Breast epithelium (tissue), 3 donors: ENCODE measurements at regions not wholly inside any gene's neighbourhood (a gene's known extent, or its start where the extent isn't known, plus 50 kb on each side); places are given as distances from the start of the nearest gene placed in this dataset.

Experiments
- POLR2A ChIP-seq: fragments of 450-650 bp; IDR thresholded peaks from one replicate; pipeline ENCODE4 v1.6.1; 2016; ENCODE audit warnings: antibody characterized with exemption, mild to moderate bottlenecking, moderate library complexity
- POLR2AphosphoS5 ChIP-seq, 3 donors: sonication (generic); formaldehyde crosslinking; IDR thresholded peaks; one replicate each; pipeline ENCODE4 v1.6.1; 2017; ENCODE audit warnings: antibody characterized with exemption in 3 of 3
- TF ChIP-seq, protein P1 (sequence below), 3 donors: fragments of 450-650 bp; IDR thresholded peaks; one replicate each; pipeline ENCODE4 v1.5.1; 2016 to 2017; ENCODE audit warnings: antibody characterized with exemption in 3 of 3, mild to moderate bottlenecking in 3 of 3, moderate library complexity in 3 of 3

- TF ChIP-seq, protein P1, sequence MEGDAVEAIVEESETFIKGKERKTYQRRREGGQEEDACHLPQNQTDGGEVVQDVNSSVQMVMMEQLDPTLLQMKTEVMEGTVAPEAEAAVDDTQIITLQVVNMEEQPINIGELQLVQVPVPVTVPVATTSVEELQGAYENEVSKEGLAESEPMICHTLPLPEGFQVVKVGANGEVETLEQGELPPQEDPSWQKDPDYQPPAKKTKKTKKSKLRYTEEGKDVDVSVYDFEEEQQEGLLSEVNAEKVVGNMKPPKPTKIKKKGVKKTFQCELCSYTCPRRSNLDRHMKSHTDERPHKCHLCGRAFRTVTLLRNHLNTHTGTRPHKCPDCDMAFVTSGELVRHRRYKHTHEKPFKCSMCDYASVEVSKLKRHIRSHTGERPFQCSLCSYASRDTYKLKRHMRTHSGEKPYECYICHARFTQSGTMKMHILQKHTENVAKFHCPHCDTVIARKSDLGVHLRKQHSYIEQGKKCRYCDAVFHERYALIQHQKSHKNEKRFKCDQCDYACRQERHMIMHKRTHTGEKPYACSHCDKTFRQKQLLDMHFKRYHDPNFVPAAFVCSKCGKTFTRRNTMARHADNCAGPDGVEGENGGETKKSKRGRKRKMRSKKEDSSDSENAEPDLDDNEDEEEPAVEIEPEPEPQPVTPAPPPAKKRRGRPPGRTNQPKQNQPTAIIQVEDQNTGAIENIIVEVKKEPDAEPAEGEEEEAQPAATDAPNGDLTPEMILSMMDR (IDR thresholded peaks at IDR 0.05), result no peak
- TF ChIP-seq POLR2A, result no peak
- no peak for TF ChIP-seq POLR2AphosphoS5 (IDR thresholded peaks at IDR 0.05)
Measured at GRCh38 chr15:85277847-85278370, 102.5 kb upstream of the AKAP13 start.
